Ishikawa (cell line): ENCODE measurements at regions not wholly inside any gene's neighbourhood (a gene's known extent, or its start where the extent isn't known, plus 50 kb on each side); places are given as distances from the start of the nearest gene placed in this dataset.

Experiments used
- CEBPB ChIP-seq: IDR thresholded peaks from 2 replicates; pipeline ENCODE4 v1.6.1; 2012
- CREB1 ChIP-seq: IDR thresholded peaks from 2 replicates; pipeline ENCODE4 v1.6.1; 2012; ENCODE audit warnings: low read depth
- EGR1 ChIP-seq: IDR thresholded peaks from 2 replicates; pipeline ENCODE4 v1.6.1; 2012
- EP300 ChIP-seq: IDR thresholded peaks from 2 replicates; pipeline ENCODE4 v1.6.1; 2012; ENCODE audit warnings: borderline replicate concordance
- FOXM1 ChIP-seq: IDR thresholded peaks from 2 replicates; pipeline ENCODE4 v1.6.1; 2012; ENCODE audit warnings: low read depth, borderline replicate concordance
- MAX ChIP-seq: IDR thresholded peaks from 2 replicates; pipeline ENCODE4 v1.6.1; 2012
- NFIC ChIP-seq: IDR thresholded peaks from 2 replicates; pipeline ENCODE4 v1.6.1; 2012
- RAD21 ChIP-seq: IDR thresholded peaks from 2 replicates; pipeline ENCODE4 v1.6.1; 2012; ENCODE audit warnings: low read depth
- TAF1 ChIP-seq: IDR thresholded peaks from 2 replicates; pipeline ENCODE4 v1.6.1; 2012; ENCODE audit warnings: low read depth, mild to moderate bottlenecking
- TCF12 ChIP-seq: IDR thresholded peaks from 2 replicates; pipeline ENCODE4 v1.6.1; 2012; ENCODE audit warnings: low read depth
- TEAD4 ChIP-seq: IDR thresholded peaks from 2 replicates; pipeline ENCODE4 v1.6.1; 2012
- USF1 ChIP-seq: IDR thresholded peaks from 2 replicates; pipeline ENCODE4 v1.6.1; 2012
- YY1 ChIP-seq: IDR thresholded peaks from 2 replicates; pipeline ENCODE4 v1.6.1; 2012; ENCODE audit warnings: low read depth
- ZBTB7A ChIP-seq: IDR thresholded peaks from 2 replicates; pipeline ENCODE4 v1.6.1; 2012; ENCODE audit warnings: low read depth
- TF ChIP-seq, protein P1 (sequence below): IDR thresholded peaks from 2 replicates; pipeline ENCODE4 v1.6.1; 2012; ENCODE audit warnings: low read depth, mild to moderate bottlenecking

- TF ChIP-seq ZBTB7A (no peak), EGR1 (no peak), TCF12 (no peak), MAX (no peak), NFIC (no peak), TEAD4 (no peak), FOXM1 (no peak), TAF1 (no peak), YY1 (no peak), RAD21 (no peak), CREB1 (no peak), EP300 (no peak), USF1 (no peak), CEBPB (no peak)
- TF ChIP-seq, protein P1, sequence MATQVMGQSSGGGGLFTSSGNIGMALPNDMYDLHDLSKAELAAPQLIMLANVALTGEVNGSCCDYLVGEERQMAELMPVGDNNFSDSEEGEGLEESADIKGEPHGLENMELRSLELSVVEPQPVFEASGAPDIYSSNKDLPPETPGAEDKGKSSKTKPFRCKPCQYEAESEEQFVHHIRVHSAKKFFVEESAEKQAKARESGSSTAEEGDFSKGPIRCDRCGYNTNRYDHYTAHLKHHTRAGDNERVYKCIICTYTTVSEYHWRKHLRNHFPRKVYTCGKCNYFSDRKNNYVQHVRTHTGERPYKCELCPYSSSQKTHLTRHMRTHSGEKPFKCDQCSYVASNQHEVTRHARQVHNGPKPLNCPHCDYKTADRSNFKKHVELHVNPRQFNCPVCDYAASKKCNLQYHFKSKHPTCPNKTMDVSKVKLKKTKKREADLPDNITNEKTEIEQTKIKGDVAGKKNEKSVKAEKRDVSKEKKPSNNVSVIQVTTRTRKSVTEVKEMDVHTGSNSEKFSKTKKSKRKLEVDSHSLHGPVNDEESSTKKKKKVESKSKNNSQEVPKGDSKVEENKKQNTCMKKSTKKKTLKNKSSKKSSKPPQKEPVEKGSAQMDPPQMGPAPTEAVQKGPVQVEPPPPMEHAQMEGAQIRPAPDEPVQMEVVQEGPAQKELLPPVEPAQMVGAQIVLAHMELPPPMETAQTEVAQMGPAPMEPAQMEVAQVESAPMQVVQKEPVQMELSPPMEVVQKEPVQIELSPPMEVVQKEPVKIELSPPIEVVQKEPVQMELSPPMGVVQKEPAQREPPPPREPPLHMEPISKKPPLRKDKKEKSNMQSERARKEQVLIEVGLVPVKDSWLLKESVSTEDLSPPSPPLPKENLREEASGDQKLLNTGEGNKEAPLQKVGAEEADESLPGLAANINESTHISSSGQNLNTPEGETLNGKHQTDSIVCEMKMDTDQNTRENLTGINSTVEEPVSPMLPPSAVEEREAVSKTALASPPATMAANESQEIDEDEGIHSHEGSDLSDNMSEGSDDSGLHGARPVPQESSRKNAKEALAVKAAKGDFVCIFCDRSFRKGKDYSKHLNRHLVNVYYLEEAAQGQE = no peak
These were observed 81.3 kb downstream of the IZUMO3 start for GRCh38 chr9:24464319-24464951.

GRCh38 chr9:24462951-24463350, 82.7 kb downstream of the IZUMO3 start:
- TF ChIP-seq EGR1 (no peak), TCF12 (no peak), USF1 (no peak), TAF1 (no peak), TEAD4 (no peak), ZBTB7A (no peak), CREB1 (no peak), CEBPB (no peak), FOXM1 (no peak)
- TF ChIP-seq, protein P1 = no peak

DNA sequence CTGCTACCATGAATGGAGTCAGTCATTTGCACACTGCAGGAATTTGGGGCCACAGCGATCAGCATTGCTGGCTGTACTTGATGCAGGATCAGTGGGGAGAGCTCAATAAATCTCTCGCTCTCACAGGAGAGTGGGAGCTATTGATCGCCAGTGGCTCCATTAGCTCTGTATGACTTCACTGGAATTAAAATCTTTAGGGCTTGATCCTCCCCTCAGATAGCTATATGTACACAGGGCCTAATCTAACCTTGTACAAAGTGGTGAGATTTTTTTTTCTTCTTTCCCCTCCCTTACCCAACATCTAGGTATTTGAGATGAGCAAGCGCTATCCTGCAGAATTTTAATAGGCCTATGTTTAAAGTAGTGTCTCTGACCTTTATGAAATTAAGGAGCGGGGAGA, 84.9 kb downstream of the IZUMO3 start:
- no peak for TF ChIP-seq EGR1
- TF ChIP-seq CEBPB = no peak
- no peak for TF ChIP-seq NFIC
- TF ChIP-seq MAX = no peak
- TF ChIP-seq TAF1 = no peak
- no peak for TF ChIP-seq USF1
- no peak for TF ChIP-seq YY1
- no peak for TF ChIP-seq TCF12
- TF ChIP-seq CREB1 = no peak
- no peak for TF ChIP-seq TEAD4

GRCh38 chr9:24459953-24460352, 85.7 kb downstream of the IZUMO3 start:
- TF ChIP-seq TCF12 = no peak

- TF ChIP-seq USF1 = no peak
- no peak for TF ChIP-seq YY1
- TF ChIP-seq RAD21 = no peak
- no peak for TF ChIP-seq TCF12
- TF ChIP-seq, protein P1 = no peak
- no peak for TF ChIP-seq ZBTB7A
- TF ChIP-seq MAX = no peak
- TF ChIP-seq FOXM1 = no peak
These were observed 94.4 kb downstream of the IZUMO3 start for GRCh38 chr9:24451346-24451745.
